GM21390 (cell line): ENCODE measurements at regions not wholly inside any gene's neighbourhood (a gene's known extent, or its start where the extent isn't known, plus 50 kb on each side); places are given as distances from the start of the nearest gene placed in this dataset.
"Not testable (repeated sequence)": the region's sequence is repeated elsewhere in the genome, so short reads cannot be mapped to it uniquely, and the experiment has no call there.

ENCODE experiments used
- ATAC-seq: cut with Tn5 transposase; IDR thresholded peaks from one replicate; pipeline ENCODE4 v1.9.1; 2021; ENCODE audit not compliant: unreplicated experiment

GRCh38 chr7:55261386-55261770, 103.8 kb upstream of the LANCL2 start:
- ATAC-seq: no peak

- not testable (repeated sequence) for ATAC-seq
Measured at GRCh38 chr7:55265328-55265727, 99.8 kb upstream of the LANCL2 start.

GRCh38 chr7:55265836-55266642, 99.1 kb upstream of the LANCL2 start:
- no peak for ATAC-seq

GRCh38 chr7:55271069-55271626, 94.0 kb upstream of the LANCL2 start:
- no peak for ATAC-seq

- ATAC-seq: no peak
Measured at GRCh38 chr7:55271661-55272060, 93.5 kb upstream of the LANCL2 start.

- no peak for ATAC-seq
Measured at GRCh38 chr7:55272328-55272727, 92.8 kb upstream of the LANCL2 start.

- ATAC-seq: no peak
Measured at GRCh38 chr7:55273186-55273980, 91.8 kb upstream of the LANCL2 start.

- no peak for ATAC-seq
Measured at GRCh38 chr7:55274156-55274555, 91.0 kb upstream of the LANCL2 start.

GRCh38 chr7:55275291-55276200, 89.6 kb upstream of the LANCL2 start:
- ATAC-seq: no peak

GRCh38 chr7:55276572-55277295, 88.4 kb upstream of the LANCL2 start:
- no peak for ATAC-seq

- no peak for ATAC-seq
Measured at GRCh38 chr7:55277916-55278315, 87.2 kb upstream of the LANCL2 start.

- no peak for ATAC-seq
Measured at GRCh38 chr7:55278321-55278720, 86.8 kb upstream of the LANCL2 start.

GRCh38 chr7:55279080-55279845, 85.9 kb upstream of the LANCL2 start:
- no peak for ATAC-seq

GRCh38 chr7:55280031-55280454, 85.1 kb upstream of the LANCL2 start:
- ATAC-seq: peak; percentile 93

GRCh38 chr7:55285665-55286064, 79.5 kb upstream of the LANCL2 start:
- ATAC-seq: no peak

GRCh38 chr7:55286666-55287065, 78.5 kb upstream of the LANCL2 start:
- no peak for ATAC-seq

GRCh38 chr7:55288070-55288824, 76.9 kb upstream of the LANCL2 start:
- ATAC-seq: no peak

GRCh38 chr7:55296070-55296469, 69.1 kb upstream of the LANCL2 start:
- no peak for ATAC-seq
